ENCODE measurements at regions not wholly inside any gene's neighbourhood (a gene's known extent, or its start where the extent isn't known, plus 50 kb on each side); places are given as distances from the start of the nearest gene placed in this dataset.
A peak's percentile ranks its signal among the peaks of the same experiment; 100 is the strongest.
"Not testable (repeated sequence)": the region's sequence is repeated elsewhere in the genome, so short reads cannot be mapped to it uniquely, and the experiment has no call there.

- H3K4me1 ChIP-seq (ENCODE audit: control insufficient read depth in 3 of 3, insufficient read depth in 2 of 3, low read depth in 1 of 3, low read length in 2 of 3), result no peaks in the 10 kb centered on the region
- no peaks in the 10 kb centered on the region for H3K9me3 ChIP-seq (ENCODE audit: control insufficient read depth in 2 of 2, insufficient read depth in 1 of 2, low read depth in 1 of 2, low read length in 1 of 2)
- H3K27ac ChIP-seq (ENCODE audit: low read depth in 1 of 3, low read length in 2 of 3), result no peak overlapping the region
- no peak overlapping the region for H3K4me3 ChIP-seq (ENCODE audit: low read depth in 1 of 3, low read length in 3 of 3)
- DNase-seq (no peak), FAIRE-seq (no peak)
- no peaks in the 10 kb centered on the region for H3K27me3 ChIP-seq (ENCODE audit: control insufficient read depth in 3 of 3, insufficient read depth in 3 of 3, low read length in 3 of 3)
- WGBS, 3 donors, result 74 to 81% (median 76%) methylated on average over 2 of the region's 2 CpGs
- no peaks in the 10 kb centered on the region for H3K36me3 ChIP-seq (ENCODE audit: control insufficient read depth in 3 of 3, insufficient read depth in 2 of 3, low read depth in 1 of 3, low read length in 3 of 3)
Measured at GRCh38 chr1:88490676-88491075, 193.4 kb upstream of the PKN2 start.

DNA sequence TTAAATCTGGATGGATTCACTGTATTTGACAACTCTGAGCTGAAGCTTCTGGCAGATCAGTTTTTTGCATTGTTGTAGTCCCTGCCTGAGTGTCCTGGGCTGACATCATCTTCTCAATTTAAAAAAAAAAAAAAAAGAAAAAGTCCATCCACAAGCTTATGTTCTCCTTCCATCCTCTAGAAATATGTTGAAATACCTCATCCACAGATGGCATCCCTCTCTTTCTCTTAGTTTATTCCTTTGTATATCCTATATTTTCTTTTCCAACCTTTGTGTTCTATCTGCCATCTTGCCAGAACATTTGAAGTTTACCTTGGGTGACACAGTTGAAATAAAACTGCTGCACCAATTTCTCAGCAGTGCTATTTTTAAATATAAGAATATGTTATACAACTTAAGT is 184.4 kb upstream of the PKN2 start:
- no peaks in the 10 kb centered on the region for H3K36me3 ChIP-seq (ENCODE audit: control insufficient read depth in 3 of 3, insufficient read depth in 2 of 3, low read depth in 1 of 3, low read length in 3 of 3)
- H3K9me3 ChIP-seq (ENCODE audit: control insufficient read depth in 2 of 2, insufficient read depth in 1 of 2, low read depth in 1 of 2, low read length in 1 of 2), result no peaks in the 10 kb centered on the region
- no peak for DNase-seq
- FAIRE-seq, result no peak
- no peaks in the 10 kb centered on the region for H3K27me3 ChIP-seq (ENCODE audit: control insufficient read depth in 3 of 3, insufficient read depth in 3 of 3, low read length in 3 of 3)
- H3K4me1 ChIP-seq (ENCODE audit: control insufficient read depth in 3 of 3, insufficient read depth in 2 of 3, low read depth in 1 of 3, low read length in 2 of 3), result no peaks in the 10 kb centered on the region
- H3K27ac ChIP-seq (ENCODE audit: low read depth in 1 of 3, low read length in 2 of 3), result no peak overlapping the region
- no peak overlapping the region for H3K4me3 ChIP-seq (ENCODE audit: low read depth in 1 of 3, low read length in 3 of 3)

GRCh38 chr1:88502886-88503285 is 181.2 kb upstream of the PKN2 start:
- 67 to 98% (median 86%) methylated on average over 2 of the region's 2 CpGs for WGBS, 3 donors

GRCh38 chr1:88503646-88504045 is 180.4 kb upstream of the PKN2 start:
- Histone ChIP-seq H3K36me3 (ENCODE audit: control insufficient read depth in 3 of 3, insufficient read depth in 2 of 3, low read depth in 1 of 3, low read length in 3 of 3) (no peaks in the 10 kb centered on the region), H3K27me3 (ENCODE audit: control insufficient read depth in 3 of 3, insufficient read depth in 3 of 3, low read length in 3 of 3) (no peaks in the 10 kb centered on the region), H3K9me3 (ENCODE audit: control insufficient read depth in 2 of 2, insufficient read depth in 1 of 2, low read depth in 1 of 2, low read length in 1 of 2) (no peaks in the 10 kb centered on the region), H3K4me1 (ENCODE audit: control insufficient read depth in 3 of 3, insufficient read depth in 2 of 3, low read depth in 1 of 3, low read length in 2 of 3) (no peaks in the 10 kb centered on the region), H3K27ac (ENCODE audit: low read depth in 1 of 3, low read length in 2 of 3) (no peak overlapping the region), H3K4me3 (ENCODE audit: low read depth in 1 of 3, low read length in 3 of 3) (no peak overlapping the region)
- no peak for FAIRE-seq
- DNase-seq, result peak in 1 of 2 donors; percentile 37

More at GRCh38 chr1:88502886-88503285, 181.2 kb upstream of the PKN2 start:
- H3K4me3 ChIP-seq (ENCODE audit: low read depth in 1 of 3, low read length in 3 of 3), result no peak overlapping the region
- no peaks in the 10 kb centered on the region for H3K4me1 ChIP-seq (ENCODE audit: control insufficient read depth in 3 of 3, insufficient read depth in 2 of 3, low read depth in 1 of 3, low read length in 2 of 3)
- no peaks in the 10 kb centered on the region for H3K36me3 ChIP-seq (ENCODE audit: control insufficient read depth in 3 of 3, insufficient read depth in 2 of 3, low read depth in 1 of 3, low read length in 3 of 3)
- H3K9me3 ChIP-seq (ENCODE audit: control insufficient read depth in 2 of 2, insufficient read depth in 1 of 2, low read depth in 1 of 2, low read length in 1 of 2), result no peaks in the 10 kb centered on the region
- no peaks in the 10 kb centered on the region for H3K27me3 ChIP-seq (ENCODE audit: control insufficient read depth in 3 of 3, insufficient read depth in 3 of 3, low read length in 3 of 3)
- FAIRE-seq (no peak), DNase-seq (no peak)
- H3K27ac ChIP-seq (ENCODE audit: low read depth in 1 of 3, low read length in 2 of 3), result no peak overlapping the region

GRCh38 chr1:88504601-88505000 is 179.5 kb upstream of the PKN2 start:
- no peaks in the 10 kb centered on the region for H3K36me3 ChIP-seq (ENCODE audit: control insufficient read depth in 3 of 3, insufficient read depth in 2 of 3, low read depth in 1 of 3, low read length in 3 of 3)
- DNase-seq (no peak), FAIRE-seq (no peak)
- no peak overlapping the region for H3K27ac ChIP-seq (ENCODE audit: low read depth in 1 of 3, low read length in 2 of 3)
- no peak overlapping the region for H3K4me3 ChIP-seq (ENCODE audit: low read depth in 1 of 3, low read length in 3 of 3)
- H3K4me1 ChIP-seq (ENCODE audit: control insufficient read depth in 3 of 3, insufficient read depth in 2 of 3, low read depth in 1 of 3, low read length in 2 of 3), result no peaks in the 10 kb centered on the region
- 72 to 93% (median 80%) methylated on average over 1 of the region's 1 CpG for WGBS, 3 donors
- H3K9me3 ChIP-seq (ENCODE audit: control insufficient read depth in 2 of 2, insufficient read depth in 1 of 2, low read depth in 1 of 2, low read length in 1 of 2), result no peaks in the 10 kb centered on the region
- H3K27me3 ChIP-seq (ENCODE audit: control insufficient read depth in 3 of 3, insufficient read depth in 3 of 3, low read length in 3 of 3), result no peaks in the 10 kb centered on the region

GRCh38 chr1:88509379-88509778 is 174.7 kb upstream of the PKN2 start:
- 32 to 46% (median 42%) methylated on average over 3 of the region's 3 CpGs for WGBS, 3 donors
- FAIRE-seq, result no peak
- peak in 1 of 2 donors; percentile 8 for DNase-seq
- H3K27ac ChIP-seq (ENCODE audit: low read depth in 1 of 3, low read length in 2 of 3), result no peak overlapping the region
- no peaks in the 10 kb centered on the region for H3K9me3 ChIP-seq (ENCODE audit: control insufficient read depth in 2 of 2, insufficient read depth in 1 of 2, low read depth in 1 of 2, low read length in 1 of 2)
- H3K27me3 ChIP-seq (ENCODE audit: control insufficient read depth in 3 of 3, insufficient read depth in 3 of 3, low read length in 3 of 3), result no peaks in the 10 kb centered on the region
- no peaks in the 10 kb centered on the region for H3K36me3 ChIP-seq (ENCODE audit: control insufficient read depth in 3 of 3, insufficient read depth in 2 of 3, low read depth in 1 of 3, low read length in 3 of 3)
- no peak overlapping the region for H3K4me3 ChIP-seq (ENCODE audit: low read depth in 1 of 3, low read length in 3 of 3)
- no peaks in the 10 kb centered on the region for H3K4me1 ChIP-seq (ENCODE audit: control insufficient read depth in 3 of 3, insufficient read depth in 2 of 3, low read depth in 1 of 3, low read length in 2 of 3)

GRCh38 chr1:88514544-88515060 is 169.5 kb upstream of the PKN2 start:
- Histone ChIP-seq H3K27ac (ENCODE audit: low read depth in 1 of 3, low read length in 2 of 3) (no peak overlapping the region), H3K36me3 (ENCODE audit: control insufficient read depth in 3 of 3, insufficient read depth in 2 of 3, low read depth in 1 of 3, low read length in 3 of 3) (no peaks in the 10 kb centered on the region), H3K9me3 (ENCODE audit: control insufficient read depth in 2 of 2, insufficient read depth in 1 of 2, low read depth in 1 of 2, low read length in 1 of 2) (no peaks in the 10 kb centered on the region), H3K4me1 (ENCODE audit: control insufficient read depth in 3 of 3, insufficient read depth in 2 of 3, low read depth in 1 of 3, low read length in 2 of 3) (no peaks in the 10 kb centered on the region), H3K27me3 (ENCODE audit: control insufficient read depth in 3 of 3, insufficient read depth in 3 of 3, low read length in 3 of 3) (no peaks in the 10 kb centered on the region), H3K4me3 (ENCODE audit: low read depth in 1 of 3, low read length in 3 of 3) (no peak overlapping the region)
- 76 to 92% (median 89%) methylated on average over 1 of the region's 1 CpG for WGBS, 3 donors
- FAIRE-seq, result no peak
- no peak for DNase-seq

- WGBS, 3 donors, result 74 to 90% (median 87%) methylated on average over 1 of the region's 1 CpG
- not testable (repeated sequence) for H3K4me1 ChIP-seq (ENCODE audit: control insufficient read depth in 3 of 3, insufficient read depth in 2 of 3, low read depth in 1 of 3, low read length in 2 of 3); H3K36me3 ChIP-seq (ENCODE audit: control insufficient read depth in 3 of 3, insufficient read depth in 2 of 3, low read depth in 1 of 3, low read length in 3 of 3); H3K27me3 ChIP-seq (ENCODE audit: control insufficient read depth in 3 of 3, insufficient read depth in 3 of 3, low read length in 3 of 3); H3K27ac ChIP-seq (ENCODE audit: low read depth in 1 of 3, low read length in 2 of 3); DNase-seq; H3K4me3 ChIP-seq (ENCODE audit: low read depth in 1 of 3, low read length in 3 of 3); FAIRE-seq; H3K9me3 ChIP-seq (ENCODE audit: control insufficient read depth in 2 of 2, insufficient read depth in 1 of 2, low read depth in 1 of 2, low read length in 1 of 2)
Measured at GRCh38 chr1:88517499-88517898, 166.6 kb upstream of the PKN2 start.

DNA sequence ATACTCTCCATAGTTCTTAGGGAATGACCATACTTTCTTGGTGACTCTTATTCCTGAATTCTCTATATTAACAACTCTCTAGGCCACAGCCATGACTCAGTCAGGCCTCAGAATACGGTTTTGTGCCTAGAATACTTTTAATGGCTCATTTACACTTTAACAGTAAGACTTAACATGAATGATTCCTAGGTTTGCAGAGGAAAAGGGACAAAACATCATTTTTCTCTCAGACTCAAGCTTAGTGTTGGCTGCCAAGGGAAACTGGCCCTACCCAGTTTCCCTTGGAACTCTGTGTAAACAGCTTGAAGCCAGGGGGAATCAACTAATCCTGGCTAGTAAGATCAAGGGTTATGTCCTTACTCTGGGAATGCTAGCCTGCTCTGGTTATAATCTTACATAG is 164.9 kb upstream of the PKN2 start:
- DNase-seq (peak in 1 of 2 donors; percentile 23), FAIRE-seq (no peak)
- H3K4me3 ChIP-seq (ENCODE audit: low read depth in 1 of 3, low read length in 3 of 3), result no peak overlapping the region
- no peaks in the 10 kb centered on the region for H3K27me3 ChIP-seq (ENCODE audit: control insufficient read depth in 3 of 3, insufficient read depth in 3 of 3, low read length in 3 of 3)
- no peak overlapping the region for H3K27ac ChIP-seq (ENCODE audit: low read depth in 1 of 3, low read length in 2 of 3)
- no peaks in the 10 kb centered on the region for H3K9me3 ChIP-seq (ENCODE audit: control insufficient read depth in 2 of 2, insufficient read depth in 1 of 2, low read depth in 1 of 2, low read length in 1 of 2)
- 39 to 81% (median 47%) methylated on average over 1 of the region's 1 CpG for WGBS, 3 donors
- H3K4me1 ChIP-seq (ENCODE audit: control insufficient read depth in 3 of 3, insufficient read depth in 2 of 3, low read depth in 1 of 3, low read length in 2 of 3), result no peaks in the 10 kb centered on the region
- H3K36me3 ChIP-seq (ENCODE audit: control insufficient read depth in 3 of 3, insufficient read depth in 2 of 3, low read depth in 1 of 3, low read length in 3 of 3), result no peaks in the 10 kb centered on the region

Measured in small intestine (tissue), 7 donors.